Left ventricle myocardium inferior (tissue), 1 donor: ENCODE measurements at regions not wholly inside any gene's neighbourhood (a gene's known extent, or its start where the extent isn't known, plus 50 kb on each side); places are given as distances from the start of the nearest gene placed in this dataset.

Experiments used
- DNase-seq: peaks from one replicate; pipeline ENCODE4 v3.0.0-alpha.2; 2020
- H3K27ac ChIP-seq: fragments of 200-600 bp; replicated peaks from 2 replicates; pipeline ENCODE4 v1.8.0; 2021
- H3K27me3 ChIP-seq: fragments of 200-600 bp; 2 replicates; pipeline ENCODE4 v1.8.0; 2021; ENCODE audit warnings: low read depth
- H3K36me3 ChIP-seq: fragments of 200-600 bp; 2 replicates; pipeline ENCODE4 v1.8.0; 2021
- H3K4me1 ChIP-seq: fragments of 200-600 bp; 2 replicates; pipeline ENCODE4 v1.8.0; 2021
- H3K4me3 ChIP-seq: fragments of 200-600 bp; 2 replicates; pipeline ENCODE4 v1.8.0; 2021; ENCODE audit warnings: mild to moderate bottlenecking, moderate library complexity
- H3K9me3 ChIP-seq: fragments of 200-600 bp; replicated peaks from 2 replicates; pipeline ENCODE4 v1.8.0; 2021
- CTCF ChIP-seq: fragments of 200-600 bp; IDR thresholded peaks from 2 replicates; pipeline ENCODE4 v1.8.0; 2021; ENCODE audit warnings: antibody characterized with exemption, mild to moderate bottlenecking, borderline replicate concordance
- intact Hi-C: fragments of 100-400 bp; cut with micrococcal nuclease; formaldehyde crosslinking; loops from one replicate; pipeline ENCODE4 v1.11.0; 2022
- donor health status: DM: no; HTN: yes; CAD: no; lungs with severe emphysema.

GRCh38 chr1:232140419-232141166, 489.3 kb downstream of the SIPA1L2 start:
- H3K9me3 ChIP-seq = peaks cover 12% of the 10 kb centered on the region

GRCh38 chr1:232139444-232139843, 490.5 kb downstream of the SIPA1L2 start:
- Histone ChIP-seq H3K27me3 (no peaks in the 10 kb centered on the region), H3K27ac (no peak overlapping the region), H3K36me3 (no peaks in the 10 kb centered on the region), H3K9me3 (peaks cover 12% of the 10 kb centered on the region), H3K4me3 (no peak overlapping the region), H3K4me1 (peaks cover 12% of the 10 kb centered on the region)
- intact Hi-C loops = no loop called here
- DNase-seq = no peak
- TF ChIP-seq CTCF = no peak

More at GRCh38 chr1:232140419-232141166, 489.3 kb downstream of the SIPA1L2 start:
- H3K27me3 ChIP-seq = no peaks in the 10 kb centered on the region
- no peak overlapping the region for H3K27ac ChIP-seq
- H3K4me1 ChIP-seq = peaks cover 12% of the 10 kb centered on the region
- H3K4me3 ChIP-seq = no peak overlapping the region
- no peak for TF ChIP-seq CTCF
- no peaks in the 10 kb centered on the region for H3K36me3 ChIP-seq
- no peak for DNase-seq
- intact Hi-C loops = no loop called here

GRCh38 chr1:232138044-232138443, 491.9 kb downstream of the SIPA1L2 start:
- intact Hi-C loops = no loop called here
- TF ChIP-seq CTCF = no peak
- H3K27me3 ChIP-seq = no peaks in the 10 kb centered on the region
- H3K9me3 ChIP-seq = peaks cover 12% of the 10 kb centered on the region
- no peak overlapping the region for H3K4me3 ChIP-seq
- H3K27ac ChIP-seq = no peak overlapping the region
- H3K36me3 ChIP-seq = no peaks in the 10 kb centered on the region
- DNase-seq = no peak
- H3K4me1 ChIP-seq = peaks cover 11% of the 10 kb centered on the region

- no peak for TF ChIP-seq CTCF
- H3K36me3 ChIP-seq = no peaks in the 10 kb centered on the region
- intact Hi-C loops = no loop called here
- H3K27ac ChIP-seq = no peak overlapping the region
- H3K9me3 ChIP-seq = peaks cover 12% of the 10 kb centered on the region
- no peak overlapping the region for H3K4me3 ChIP-seq
- H3K4me1 ChIP-seq = peaks cover under 1% of the 10 kb centered on the region
- DNase-seq = no peak
- H3K27me3 ChIP-seq = no peaks in the 10 kb centered on the region
Measured at GRCh38 chr1:232137066-232137465, 492.9 kb downstream of the SIPA1L2 start.

- H3K27ac ChIP-seq = no peak overlapping the region
- H3K4me1 ChIP-seq = no peaks in the 10 kb centered on the region
- no peak for DNase-seq
- H3K27me3 ChIP-seq = no peaks in the 10 kb centered on the region
- peaks cover 18% of the 10 kb centered on the region for H3K9me3 ChIP-seq
- no peak for TF ChIP-seq CTCF
- intact Hi-C loops = no loop called here
- H3K36me3 ChIP-seq = no peaks in the 10 kb centered on the region
- H3K4me3 ChIP-seq = no peak overlapping the region
Measured at GRCh38 chr1:232136136-232136535, 493.8 kb downstream of the SIPA1L2 start.
